HepG2 (cell line): ENCODE measurements at regions not wholly inside any gene's neighbourhood (a gene's known extent, or its start where the extent isn't known, plus 50 kb on each side); places are given as distances from the start of the nearest gene placed in this dataset.

Experiments used
- ATAC-seq: fragments of 200-7000 bp; cut with Tn5 transposase; 3 replicates; pipeline ENCODE4 v1.9.1; 2020; ENCODE audit warnings: mild to moderate bottlenecking, moderate library complexity
- BruUV-seq: library from RNA; stranded (reverse); fragments of 400-500 nt; replicated peaks from 2 replicates; lab custom pipeline; 2021; lab: Mats Ljungman, UMichigan
- CTCF ChIA-PET: fragments of 300-600 bp; formaldehyde crosslinking; extraction: SDS; loops from one replicate; lab custom pipeline; 2021; ENCODE audit warnings: low total read pairs, inconsistent platforms, low intra/inter-chr PET ratio; lab: Yijun Ruan, JAX
- POLR2A ChIA-PET: fragments of 350-600 bp; sonication (Branson Sonifier 250); formaldehyde crosslinking; loops from one replicate; lab custom pipeline; 2020; ENCODE audit warnings: antibody characterized with exemption, inconsistent platforms; lab: Yijun Ruan, JAX
- DNase-seq: peaks from one replicate; pipeline ENCODE4 v3.0.0-alpha.2; 2015; ENCODE audit warnings: low spot score
- FAIRE-seq: peaks from 3 replicates; lab custom pipeline; 2011; peaks lifted over from hg19 to GRCh38; lab: Jason Lieb, UNC
- H2AFZ ChIP-seq: one replicate; pipeline ENCODE4 v1.6.1; 2011; ENCODE audit warnings: low read length, inconsistent platforms
- H3K27ac ChIP-seq: fragments of 300-600 bp; 3 replicates; pipeline ENCODE4 v1.8.0; 2011; ENCODE audit warnings: mixed run types, mild to moderate bottlenecking, mixed read lengths, low read length, inconsistent platforms; ENCODE audit not compliant: insufficient read depth; ENCODE audit errors: extremely low read length
- H3K27me3 ChIP-seq, 2 experiments: fragments of 200-600 bp in 1 of 2; 2 replicates in 1 of 2; 3 replicates in 1 of 2; pipeline versions ENCODE4 v1.6.0 to v1.8.0; 2011; ENCODE audit warnings: low read length in 2 of 2, mild to moderate bottlenecking in 2 of 2, moderate library complexity in 2 of 2, inconsistent platforms in 1 of 2; ENCODE audit not compliant: insufficient read depth in 2 of 2, control insufficient read depth in 1 of 2
- H3K36me3 ChIP-seq, 2 experiments: fragments of 200-600 bp in 1 of 2; replicated peaks in 1 of 2; 2 replicates in 1 of 2; 3 replicates in 1 of 2; pipeline versions ENCODE4 v1.5.1 to v1.8.0; 2011; ENCODE audit warnings: low read length in 2 of 2, inconsistent platforms in 1 of 2; ENCODE audit not compliant: insufficient read depth in 2 of 2, control insufficient read depth in 1 of 2
- H3K4me1 ChIP-seq: 2 replicates; pipeline ENCODE4 v1.5.1; 2012; ENCODE audit warnings: low read length, inconsistent platforms; ENCODE audit not compliant: insufficient read depth
- H3K4me2 ChIP-seq: 2 replicates; pipeline ENCODE4 v1.6.0; 2011; ENCODE audit warnings: low read depth, low read length, inconsistent platforms
- H3K4me3 ChIP-seq, 3 experiments: fragments of 200-600 bp in 1 of 3; sonication (generic), shearing (Covaris generic) in 1 of 3; replicated peaks in 1 of 3; 2 replicates each; pipeline ENCODE4 v1.5.1; 2011 to 2016; ENCODE audit warnings: low read length in 3 of 3, inconsistent platforms in 2 of 3, low read depth in 2 of 3, mild to moderate bottlenecking in 2 of 3, control low read depth in 1 of 3, mixed read lengths in 1 of 3; ENCODE audit not compliant: insufficient read depth in 1 of 3
- H3K79me2 ChIP-seq: one replicate; pipeline ENCODE4 v1.6.1; 2011; ENCODE audit warnings: low read length, inconsistent platforms; ENCODE audit not compliant: insufficient read depth
- H3K9ac ChIP-seq: 2 replicates; pipeline ENCODE4 v1.6.0; 2011; ENCODE audit warnings: mild to moderate bottlenecking, low read depth, low read length, inconsistent platforms; ENCODE audit not compliant: insufficient read depth
- H3K9me3 ChIP-seq: 2 replicates; pipeline ENCODE4 v1.5.1; 2012; ENCODE audit warnings: mild to moderate bottlenecking, low read length
- H4K20me1 ChIP-seq: 2 replicates; pipeline ENCODE4 v1.6.0; 2011; ENCODE audit warnings: inconsistent platforms, mild to moderate bottlenecking, low read length, moderate library complexity; ENCODE audit not compliant: insufficient read depth
- ATF3 ChIP-seq: sonication (generic); formaldehyde crosslinking; IDR thresholded peaks from 2 replicates; pipeline ENCODE4 v1.4.0; 2020; ENCODE audit warnings: missing genetic modification reagents
- CREM ChIP-seq, 2 experiments: sonication (generic) in 1 of 2; formaldehyde crosslinking in 1 of 2; IDR thresholded peaks; 2 replicates each; pipeline versions ENCODE4 v1.4.0 to v1.6.1; 2016 to 2020; ENCODE audit warnings: antibody characterized with exemption in 1 of 2, mild to moderate bottlenecking in 1 of 2, missing genetic modification reagents in 1 of 2
- HHEX ChIP-seq: IDR thresholded peaks from 2 replicates; pipeline ENCODE4 v1.6.1; 2016; ENCODE audit warnings: control low read depth
- MBNL3 ChIP-seq: fragments of 250-450 bp; sonication (Bioruptor Pico); conservative IDR thresholded peaks from 2 replicates; pipeline ENCODE4 v1.8.0; 2022; ENCODE audit warnings: mild to moderate bottlenecking, inconsistent platforms
- RAD51 ChIP-seq: fragments of 450-650 bp; IDR thresholded peaks from 2 replicates; pipeline ENCODE4 v1.6.1; 2016; ENCODE audit warnings: borderline replicate concordance
- SIX1 ChIP-seq: sonication (generic); formaldehyde crosslinking; IDR thresholded peaks from 2 replicates; pipeline ENCODE4 v1.4.0; 2020; ENCODE audit warnings: missing genetic modification reagents, borderline replicate concordance
- SNAPC5 ChIP-seq: sonication (generic); formaldehyde crosslinking; IDR thresholded peaks from 2 replicates; pipeline ENCODE4 v1.8.1; 2023; ENCODE audit warnings: mild to moderate bottlenecking, missing genetic modification reagents, borderline replicate concordance
- SSRP1 ChIP-seq: IDR thresholded peaks from 2 replicates; pipeline ENCODE4 v1.6.1; 2016; ENCODE audit warnings: control low read depth
- TP53 ChIP-seq: sonication (generic); formaldehyde crosslinking; conservative IDR thresholded peaks from 2 replicates; pipeline ENCODE4 v1.4.0; 2020; ENCODE audit warnings: missing genetic modification reagents
- UBTF ChIP-seq: sonication (generic); formaldehyde crosslinking; IDR thresholded peaks from 2 replicates; pipeline ENCODE4 v1.4.0; 2020; ENCODE audit warnings: mild to moderate bottlenecking, missing genetic modification reagents
- ZFP1 ChIP-seq: IDR thresholded peaks from 2 replicates; pipeline ENCODE4 v1.6.1; 2016
- ZNF121 ChIP-seq: sonication (generic); formaldehyde crosslinking; IDR thresholded peaks from 2 replicates; pipeline ENCODE4 v1.5.0; 2020; ENCODE audit warnings: mild to moderate bottlenecking, missing genetic modification reagents
- ZNF234 ChIP-seq: sonication (generic); formaldehyde crosslinking; conservative IDR thresholded peaks from 2 replicates; pipeline ENCODE4 v1.5.1; 2020; ENCODE audit warnings: mild to moderate bottlenecking, missing genetic modification reagents
- ZNF251 ChIP-seq: sonication (generic); formaldehyde crosslinking; IDR thresholded peaks from 2 replicates; pipeline ENCODE4 v1.9.0; 2021; ENCODE audit warnings: mild to moderate bottlenecking, missing genetic modification reagents
- ZNF337 ChIP-seq: sonication (generic); formaldehyde crosslinking; IDR thresholded peaks from 2 replicates; pipeline ENCODE4 v1.5.1; 2020; ENCODE audit warnings: missing genetic modification reagents, low read depth, mild to moderate bottlenecking, borderline replicate concordance
- ZNF790 ChIP-seq: sonication (generic); formaldehyde crosslinking; IDR thresholded peaks from 2 replicates; pipeline ENCODE4 v1.8.0; 2022; ENCODE audit warnings: missing genetic modification reagents, mild to moderate bottlenecking, borderline replicate concordance
- ZNF841 ChIP-seq: sonication (generic); formaldehyde crosslinking; IDR thresholded peaks from 2 replicates; pipeline ENCODE4 v1.8.1; 2023; ENCODE audit warnings: missing genetic modification reagents, borderline replicate concordance
- ZSCAN30 ChIP-seq: sonication (generic); formaldehyde crosslinking; IDR thresholded peaks from 2 replicates; pipeline ENCODE4 v1.5.0; 2020; ENCODE audit warnings: mild to moderate bottlenecking, missing genetic modification reagents
- WGBS: methylation state at CpG from one replicate; pipeline ENCODE4 v1.1.6; 2017; ENCODE audit warnings: low lambda C conversion rate; 5-methylcytosine and 5-hydroxymethylcytosine counted together
- in situ Hi-C: cut with HindIII; loops from 2 replicates; pipeline ENCODE4 v1.10.0; 2017; ENCODE audit warnings: low pct_unique_long_range_greater_than_20kb; ENCODE audit not compliant: extremely low pct_ligation_motif_present
- intact Hi-C: fragments of 100-400 bp; cut with micrococcal nuclease; formaldehyde crosslinking; loops from one replicate; pipeline ENCODE4 v1.10.0; 2022; ENCODE audit not compliant: unreplicated experiment

- Histone ChIP-seq H3K27ac (no peak overlapping the region), H2AFZ (no peak overlapping the region), H3K4me1 (no peaks in the 10 kb centered on the region), H3K9me3 (no peaks in the 10 kb centered on the region; the same call in 1 of the 2 replicates), H3K27me3 (no peaks in the 10 kb centered on the region), H3K4me2 (no peak overlapping the region), H4K20me1 (no peaks in the 10 kb centered on the region), H3K4me3 (no peak overlapping the region), H3K36me3 (no peaks in the 10 kb centered on the region), H3K9ac (no peak overlapping the region), H3K79me2 (no peaks in the 10 kb centered on the region)
- DNase-seq, result no peak
- intact Hi-C loops, result no loop called here
- ChIA-PET POLR2A (no interaction called here), CTCF (no interaction called here)
- ATAC-seq, result no peak
- in situ Hi-C loops, result no loop called here
- no peak for TF ChIP-seq ZNF841 (CRISPR knock-in tag)
- TF ChIP-seq ZNF790 (CRISPR knock-in tag), result no peak
- TF ChIP-seq TP53 (CRISPR knock-in tag), result no peak
- TF ChIP-seq ZNF234, result no peak
- TF ChIP-seq MBNL3, result no peak
- TF ChIP-seq RAD51, result no peak
- no peak for TF ChIP-seq ATF3 (CRISPR knock-in tag)
- no peak for TF ChIP-seq ZNF337 (CRISPR knock-in tag)
- TF ChIP-seq SNAPC5 (CRISPR knock-in tag), result no peak
- TF ChIP-seq ZNF251 (CRISPR knock-in tag), result no peak
- no TSS peak for BruUV-seq
- FAIRE-seq, result no peak
Measured at GRCh38 chrX:78384486-78384885, 57.1 kb upstream of the CYSLTR1 start.

- intact Hi-C loops (no loop called here), in situ Hi-C loops (no loop called here)
- no CpG with 5 or more reads among the region's 3 CpGs for WGBS
- BruUV-seq, result no TSS peak
- CTCF ChIA-PET, result no interaction called here
- no peak for ATAC-seq
- Histone ChIP-seq H3K4me2 (no peak overlapping the region), H3K27ac (no peak overlapping the region), H3K9ac (no peak overlapping the region), H3K4me3 (no peak overlapping the region), H3K27me3 (no peaks in the 10 kb centered on the region), H3K9me3 (no peaks in the 10 kb centered on the region; the same call in 1 of the 2 replicates), H4K20me1 (no peaks in the 10 kb centered on the region), H3K4me1 (no peaks in the 10 kb centered on the region), H3K36me3 (no peaks in the 10 kb centered on the region), H3K79me2 (no peaks in the 10 kb centered on the region), H2AFZ (no peak overlapping the region)
- DNase-seq, result no peak
- FAIRE-seq, result no peak
- TF ChIP-seq HHEX (CRISPR knock-in tag) (no peak), ZNF121 (CRISPR knock-in tag) (no peak), ZFP1 (CRISPR knock-in tag) (no peak), CREM (IDR thresholded peaks at IDR 0.05) (no peak), CREM (CRISPR knock-in tag; IDR thresholded peaks at IDR 0.05) (no peak), ZSCAN30 (CRISPR knock-in tag) (no peak), UBTF (CRISPR knock-in tag) (no peak), SSRP1 (CRISPR knock-in tag) (no peak), SIX1 (no peak)
- POLR2A ChIA-PET, result no interaction called here
Measured at GRCh38 chrX:78383594-78383993, 56.2 kb upstream of the CYSLTR1 start.
